K562 (cell line): ENCODE measurements at regions not wholly inside any gene's neighbourhood (a gene's known extent, or its start where the extent isn't known, plus 50 kb on each side); places are given as distances from the start of the nearest gene placed in this dataset.

Experiments
- ATAC-seq: fragments of 200-7000 bp; cut with Tn5 transposase; 3 replicates; pipeline ENCODE4 v1.9.1; 2020; ENCODE audit warnings: moderate library complexity
- BruUV-seq: library from RNA; stranded (reverse); fragments of 400-500 nt; replicated peaks from 2 replicates; lab custom pipeline; 2021; lab: Mats Ljungman, UMichigan
- CTCF ChIA-PET: fragments of 300-600 bp; formaldehyde crosslinking; extraction: SDS; loops from one replicate; lab custom pipeline; 2021; ENCODE audit warnings: low intra/inter-chr PET ratio; lab: Yijun Ruan, JAX
- POLR2A ChIA-PET: fragments of 300-600, 350-650 bp; sonication (Branson Sonifier 250); formaldehyde crosslinking; extraction: SDS; loops from one replicate; lab custom pipeline; 2021; ENCODE audit warnings: antibody characterized with exemption, inconsistent platforms; lab: Yijun Ruan, JAX
- DNase-seq, 4 experiments: peaks; one replicate each; pipeline versions ENCODE4 v3.0.0 to v3.0.0-alpha.2; 2011 to 2018; ENCODE audit warnings: low spot score in 3 of 4, mixed read lengths in 3 of 4; ENCODE audit errors: extremely low read depth in 1 of 4
- FAIRE-seq: peaks from 2 replicates; lab custom pipeline; 2011; peaks lifted over from hg19 to GRCh38; lab: Jason Lieb, UNC
- H2AFZ ChIP-seq: 2 replicates; pipeline ENCODE4 v1.6.0; 2011; ENCODE audit warnings: low read depth, low read length, control low read depth, inconsistent platforms
- H3K27ac ChIP-seq: fragments of 200-600 bp; 3 replicates; pipeline ENCODE4 v1.8.0; 2011; ENCODE audit warnings: low read depth, mild to moderate bottlenecking, control low read depth, inconsistent platforms, low read length, moderate library complexity, mixed read lengths; ENCODE audit errors: extremely low read depth
- H3K27me3 ChIP-seq, 2 experiments: fragments of 300-600 bp in 1 of 2; 2 replicates in 1 of 2; 3 replicates in 1 of 2; pipeline versions ENCODE4 v1.6.0 to v1.8.0; 2011; ENCODE audit warnings: inconsistent platforms in 2 of 2, low read length in 2 of 2, mild to moderate bottlenecking in 1 of 2, mixed read lengths in 1 of 2, moderate library complexity in 1 of 2; ENCODE audit not compliant: control insufficient read depth in 2 of 2, insufficient read depth in 2 of 2
- H3K36me3 ChIP-seq: fragments of 300-600 bp; 3 replicates; pipeline ENCODE4 v1.8.0; 2011; ENCODE audit warnings: mild to moderate bottlenecking, low read length, inconsistent platforms; ENCODE audit not compliant: control insufficient read depth, insufficient read depth
- H3K4me1 ChIP-seq, 2 experiments: fragments of 200-600 bp in 1 of 2; replicated peaks in 1 of 2; 2 replicates in 1 of 2; 3 replicates in 1 of 2; pipeline versions ENCODE4 v1.5.1 to v1.8.0; 2011; ENCODE audit warnings: inconsistent platforms in 2 of 2, low read length in 2 of 2, mild to moderate bottlenecking in 1 of 2, mixed read lengths in 1 of 2, moderate library complexity in 1 of 2; ENCODE audit not compliant: control insufficient read depth in 2 of 2, insufficient read depth in 2 of 2
- H3K4me2 ChIP-seq: 2 replicates; pipeline ENCODE4 v1.6.1; 2011; ENCODE audit warnings: low read length, control low read depth, inconsistent platforms, mixed read lengths; ENCODE audit not compliant: insufficient read depth
- H3K4me3 ChIP-seq: fragments of 200-600 bp; sonication (generic), shearing (Covaris generic); 2 replicates; pipeline ENCODE4 v1.5.1; 2016; ENCODE audit warnings: control low read depth, inconsistent platforms
- H3K79me2 ChIP-seq: fragments of 200-600 bp; 3 replicates; pipeline ENCODE4 v1.8.0; 2011; ENCODE audit warnings: low read length, inconsistent platforms; ENCODE audit not compliant: control insufficient read depth, insufficient read depth
- H3K9ac ChIP-seq, 2 experiments: 2 replicates each; pipeline versions ENCODE4 v1.6.0 to v1.6.1; 2011; ENCODE audit warnings: low read depth in 2 of 2, low read length in 2 of 2, control low read depth in 1 of 2, inconsistent platforms in 1 of 2, mild to moderate bottlenecking in 1 of 2, mixed read lengths in 1 of 2; ENCODE audit not compliant: insufficient read depth in 1 of 2
- H3K9me1 ChIP-seq: one replicate; pipeline ENCODE4 v1.6.0; 2011; ENCODE audit warnings: inconsistent platforms, mild to moderate bottlenecking, low read length, moderate library complexity; ENCODE audit not compliant: control insufficient read depth, insufficient read depth
- H3K9me3 ChIP-seq: replicated peaks from 2 replicates; pipeline ENCODE4 v1.5.1; 2011; ENCODE audit warnings: low read depth, low read length, inconsistent platforms; ENCODE audit not compliant: control insufficient read depth, insufficient read depth
- H4K20me1 ChIP-seq: replicated peaks from 2 replicates; pipeline ENCODE4 v1.6.1; 2011; ENCODE audit warnings: low read length, inconsistent platforms, mixed read lengths; ENCODE audit not compliant: control insufficient read depth, insufficient read depth
- CBX8 ChIP-seq: fragments of 200-600 bp; sonication (generic); IDR thresholded peaks from 2 replicates; pipeline ENCODE4 v1.6.1; 2012; ENCODE audit warnings: borderline replicate concordance, mixed run types, low read depth, mild to moderate bottlenecking, moderate library complexity, mixed read lengths, low read length, control low read depth, inconsistent platforms; ENCODE audit not compliant: poor library complexity, severe bottlenecking; ENCODE audit errors: extremely low read depth
- ELK1 ChIP-seq: sonication (generic); formaldehyde crosslinking; IDR thresholded peaks from 2 replicates; pipeline ENCODE4 v1.8.1; 2022; ENCODE audit warnings: missing genetic modification reagents
- MCM5 ChIP-seq: fragments of 450-650 bp; IDR thresholded peaks from 2 replicates; pipeline ENCODE4 v1.6.1; 2016; ENCODE audit warnings: low read depth
- WGBS: fragments of 100-300 bp; shearing (Covaris generic); methylation state at CpG from one replicate; pipeline ENCODE4 v1.1.6; 2016; ENCODE audit warnings: low coverage, mixed read lengths; ENCODE audit not compliant: insufficient coverage; ENCODE audit errors: missing lambda C conversion rate; 5-methylcytosine and 5-hydroxymethylcytosine counted together
- in situ Hi-C: fragments of 300-500 bp; cut with MboI; formaldehyde crosslinking; loops from 4 replicates; pipeline ENCODE4 v1.15.0; 2018; ENCODE audit warnings: inconsistent platforms, mixed read lengths
- intact Hi-C: fragments of 100-400 bp; cut with micrococcal nuclease; formaldehyde crosslinking; loops from 2 replicates; pipeline ENCODE4 v1.14.2; 2022
- TF ChIP-seq, protein P1 (sequence below), 2 experiments: fragments of 250-450 bp in 1 of 2; fragments of 450-650 bp in 1 of 2; sonication (Bioruptor Pico) in 1 of 2; IDR thresholded peaks; 2 replicates each; pipeline versions ENCODE4 v1.6.1 to v1.8.0; 2016 to 2021; ENCODE audit warnings: mild to moderate bottlenecking in 2 of 2, moderate library complexity in 2 of 2, missing compliant biosample characterization in 1 of 2, missing genetic modification characterization in 1 of 2

DNA sequence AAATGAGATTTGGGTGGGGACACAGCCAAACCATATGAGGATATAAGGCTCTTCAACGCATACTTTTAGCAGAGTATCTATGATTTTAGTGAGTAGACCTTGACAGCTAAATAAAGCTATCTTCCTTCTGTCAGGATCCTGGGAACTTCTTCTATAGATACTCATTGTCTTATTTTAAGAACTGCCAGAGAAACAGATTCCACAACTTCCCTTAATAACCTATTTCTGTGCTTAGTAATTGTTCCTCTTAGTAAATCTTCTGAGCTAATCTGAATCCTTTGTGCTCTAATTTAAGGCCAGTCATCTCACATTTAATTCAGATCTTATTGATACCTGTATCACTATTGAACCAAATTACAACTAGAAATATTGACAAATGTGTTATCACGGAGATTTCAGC is 64.0 kb upstream of the CEP85L start:
- TF ChIP-seq MCM5, result no peak
- TF ChIP-seq, protein P1, sequence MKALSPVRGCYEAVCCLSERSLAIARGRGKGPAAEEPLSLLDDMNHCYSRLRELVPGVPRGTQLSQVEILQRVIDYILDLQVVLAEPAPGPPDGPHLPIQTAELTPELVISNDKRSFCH (CRISPR knock-in tag; IDR thresholded peaks at IDR 0.05), result no peak
- TF ChIP-seq, protein P1 (tag; IDR thresholded peaks at IDR 0.05), result no peak
- TF ChIP-seq CBX8, result no peak
- no peak for TF ChIP-seq ELK1 (CRISPR knock-in tag)
- ChIA-PET POLR2A (interaction anchor here (1.3 kb wide), 1 partner anchor 17 kb away, joined by 3 read pairs; no protein-coding TSS in a partner anchor), CTCF (no interaction called here)
- in situ Hi-C loops (no loop called here), intact Hi-C loops (no loop called here)
- ATAC-seq (no peak), DNase-seq (no peak), FAIRE-seq (no peak)
- Histone ChIP-seq H3K79me2 (0 out of 3 replicates have a peak, but pooled peaks cover 3% of the 10 kb centered on the region), H3K4me2 (no peak overlapping the region), H3K4me3 (no peak overlapping the region), H3K9me1 (peaks cover 3% of the 10 kb centered on the region), H2AFZ (no peak overlapping the region), H3K27ac (no peak overlapping the region), H3K9me3 (no peaks in the 10 kb centered on the region), H3K27me3 (no peaks in the 10 kb centered on the region), H3K36me3 (no peaks in the 10 kb centered on the region), H4K20me1 (no peaks in the 10 kb centered on the region), H3K9ac (no peak overlapping the region), H3K4me1 (peaks cover 4 to 10% of the 10 kb centered on the region in 2 experiments)
- 83% methylated on average over 2 of the region's 2 CpGs for WGBS
- no TSS peak for BruUV-seq
